ENCODE measurements at regions not wholly inside any gene's neighbourhood (a gene's known extent, or its start where the extent isn't known, plus 50 kb on each side); places are given as distances from the start of the nearest gene placed in this dataset.

DNA sequence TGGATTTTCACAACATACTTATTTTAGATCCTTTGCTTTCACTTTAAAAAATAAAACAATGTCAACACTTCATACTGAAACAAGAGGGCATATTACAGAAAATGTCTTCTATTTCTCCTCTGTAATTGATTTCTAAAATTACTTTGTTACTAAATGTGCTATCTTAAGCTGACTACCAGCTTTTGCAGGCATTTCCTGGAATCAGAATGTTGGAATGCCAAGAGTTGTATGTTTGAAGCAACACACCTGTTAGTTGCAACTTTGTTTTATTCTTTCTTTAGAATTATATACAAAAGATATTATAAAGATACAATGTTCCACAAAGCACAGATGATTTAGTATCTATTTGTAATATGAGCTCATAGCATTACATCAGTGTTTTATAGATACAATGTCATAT lies 62.5 kb upstream of the TMEM170B start:
- in situ Hi-C loops (cut with MboI): no loop called here
- no peak for ATAC-seq
- TF ChIP-seq SKIL (IDR thresholded peaks at IDR 0.05; ENCODE audit: low read depth, poor library complexity, severe bottlenecking) (no peak), GABPA (IDR thresholded peaks at IDR 0.05; ENCODE audit: low read depth) (no peak), ZBTB33 (IDR thresholded peaks at IDR 0.05) (no peak), PAX8 (IDR thresholded peaks at IDR 0.05) (no peak), IRF5 (IDR thresholded peaks at IDR 0.05; ENCODE audit: borderline replicate concordance) (no peak), ASH2L (IDR thresholded peaks at IDR 0.05; ENCODE audit: borderline replicate concordance, low read depth) (no peak), HDGF (IDR thresholded peaks at IDR 0.05) (no peak), EZH2 (IDR thresholded peaks at IDR 0.05; ENCODE audit: borderline replicate concordance, control insufficient read depth, low read depth, low read length) (no peak), NR2C2 (IDR thresholded peaks at IDR 0.05; ENCODE audit: borderline replicate concordance, control insufficient read depth, insufficient read length, low read depth) (no peak), E4F1 (IDR thresholded peaks at IDR 0.05; ENCODE audit: borderline replicate concordance, partially characterized antibody) (no peak)
- TF ChIP-seq, protein P1, sequence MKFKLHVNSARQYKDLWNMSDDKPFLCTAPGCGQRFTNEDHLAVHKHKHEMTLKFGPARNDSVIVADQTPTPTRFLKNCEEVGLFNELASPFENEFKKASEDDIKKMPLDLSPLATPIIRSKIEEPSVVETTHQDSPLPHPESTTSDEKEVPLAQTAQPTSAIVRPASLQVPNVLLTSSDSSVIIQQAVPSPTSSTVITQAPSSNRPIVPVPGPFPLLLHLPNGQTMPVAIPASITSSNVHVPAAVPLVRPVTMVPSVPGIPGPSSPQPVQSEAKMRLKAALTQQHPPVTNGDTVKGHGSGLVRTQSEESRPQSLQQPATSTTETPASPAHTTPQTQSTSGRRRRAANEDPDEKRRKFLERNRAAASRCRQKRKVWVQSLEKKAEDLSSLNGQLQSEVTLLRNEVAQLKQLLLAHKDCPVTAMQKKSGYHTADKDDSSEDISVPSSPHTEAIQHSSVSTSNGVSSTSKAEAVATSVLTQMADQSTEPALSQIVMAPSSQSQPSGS (IDR thresholded peaks at IDR 0.05; ENCODE audit: low read length): no peak
- TF ChIP-seq, protein P2, sequence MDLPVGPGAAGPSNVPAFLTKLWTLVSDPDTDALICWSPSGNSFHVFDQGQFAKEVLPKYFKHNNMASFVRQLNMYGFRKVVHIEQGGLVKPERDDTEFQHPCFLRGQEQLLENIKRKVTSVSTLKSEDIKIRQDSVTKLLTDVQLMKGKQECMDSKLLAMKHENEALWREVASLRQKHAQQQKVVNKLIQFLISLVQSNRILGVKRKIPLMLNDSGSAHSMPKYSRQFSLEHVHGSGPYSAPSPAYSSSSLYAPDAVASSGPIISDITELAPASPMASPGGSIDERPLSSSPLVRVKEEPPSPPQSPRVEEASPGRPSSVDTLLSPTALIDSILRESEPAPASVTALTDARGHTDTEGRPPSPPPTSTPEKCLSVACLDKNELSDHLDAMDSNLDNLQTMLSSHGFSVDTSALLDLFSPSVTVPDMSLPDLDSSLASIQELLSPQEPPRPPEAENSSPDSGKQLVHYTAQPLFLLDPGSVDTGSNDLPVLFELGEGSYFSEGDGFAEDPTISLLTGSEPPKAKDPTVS (IDR thresholded peaks at IDR 0.05; ENCODE audit: low read depth, low read length): no peak

More for the DNA sequence above, 62.5 kb upstream of the TMEM170B start:
- FAIRE-seq: no peak
- H3K27me3 ChIP-seq (replicated peaks in 1 of 2; ENCODE audit: control insufficient read depth in 2 of 2, insufficient read depth in 2 of 2, low read length in 1 of 2): no peaks in the 10 kb centered on the region
- DNase-seq (ENCODE audit: low read depth, low spot score): no peak
- H3K79me2 ChIP-seq (ENCODE audit: control insufficient read depth, insufficient read depth, low read length): no peaks in the 10 kb centered on the region
- ChIA-PET RAD21 (ENCODE audit: unreplicated experiment) (interaction anchor here (1.0 kb wide), 1 partner anchor 72 kb away, joined by 3 read pairs; no protein-coding TSS in a partner anchor), SMC1A (ENCODE audit: uncharacterized antibody, unreplicated experiment) (interaction anchor here (1.0 to 3.8 kb wide), 10 partner anchors 8 to 272 kb away, joined by 3 to 26 read pairs (median 4); no protein-coding TSS in a partner anchor), CTCF (interaction anchor here (0.5 to 1.2 kb wide), 3 partner anchors 10 to 372 kb away, joined by 3 to 4 read pairs (median 3); no protein-coding TSS in a partner anchor), POLR2A (interaction anchor here (0.6 to 1.3 kb wide), 2 partner anchors 101 to 145 kb away, joined by 3 read pairs; no protein-coding TSS in a partner anchor)
- no peak overlapping the region for H3K9ac ChIP-seq (ENCODE audit: control insufficient read depth, insufficient read depth, low read length)
- no peak overlapping the region for H3K27ac ChIP-seq (ENCODE audit: control insufficient read depth, insufficient read depth)
- no peaks in the 10 kb centered on the region for H4K20me1 ChIP-seq (ENCODE audit: control insufficient read depth, insufficient read depth)
- H2AFZ ChIP-seq (ENCODE audit: control insufficient read depth, low read depth, low read length): no peak overlapping the region
- intact Hi-C loops (cut with micrococcal nuclease; ENCODE audit: unreplicated experiment): no loop called here
- H3K9me3 ChIP-seq (replicated peaks; ENCODE audit: control insufficient read depth, insufficient read depth, low read length): no peaks in the 10 kb centered on the region
- no TSS peak for BruUV-seq (replicated peaks)
- H3K36me3 ChIP-seq (ENCODE audit: control insufficient read depth in 2 of 2, insufficient read depth in 2 of 2, low read length in 1 of 2): no peaks in the 10 kb centered on the region
- no peak overlapping the region for H3K4me2 ChIP-seq (ENCODE audit: control insufficient read depth, insufficient read depth)
- no peak overlapping the region for H3K4me3 ChIP-seq
- H3K4me1 ChIP-seq (ENCODE audit: control insufficient read depth, insufficient read depth, low read length): peaks cover 7% of the 10 kb centered on the region; the same call in 1 of the 2 replicates

All from GM12878 (cell line).